GM23248 (cell line): ENCODE measurements at regions not wholly inside any gene's neighbourhood (a gene's known extent, or its start where the extent isn't known, plus 50 kb on each side); places are given as distances from the start of the nearest gene placed in this dataset.
A peak's percentile ranks its signal among the peaks of the same experiment; 100 is the strongest.

ENCODE experiments used
- DNase-seq: peaks from one replicate; pipeline ENCODE4 v3.0.0-alpha.2; 2015
- H2AFZ ChIP-seq: fragments of 200-600 bp; sonication (generic); 2 replicates; pipeline ENCODE4 v1.6.1; 2016; ENCODE audit warnings: antibody characterized with exemption
- H3F3A ChIP-seq: fragments of 200-600 bp; sonication (generic); 2 replicates; pipeline ENCODE4 v1.6.1; 2016; ENCODE audit warnings: mild to moderate bottlenecking, antibody characterized with exemption, mixed run types; ENCODE audit not compliant: insufficient read depth
- H3K27ac ChIP-seq: fragments of 200-600 bp; sonication (generic); 2 replicates; pipeline ENCODE4 v1.5.1; 2016; ENCODE audit warnings: mild to moderate bottlenecking
- H3K27me3 ChIP-seq: fragments of 200-600 bp; sonication (generic); replicated peaks from 2 replicates; pipeline ENCODE4 v1.6.1; 2016; ENCODE audit warnings: mild to moderate bottlenecking; ENCODE audit not compliant: insufficient read depth
- H3K36me3 ChIP-seq: fragments of 200-600 bp; sonication (generic); 2 replicates; pipeline ENCODE4 v1.6.1; 2016; ENCODE audit warnings: low read depth, mild to moderate bottlenecking
- H3K4me1 ChIP-seq: fragments of 200-600 bp; sonication (generic); 2 replicates; pipeline ENCODE4 v1.6.1; 2016; ENCODE audit warnings: mild to moderate bottlenecking; ENCODE audit not compliant: insufficient read depth
- H3K4me2 ChIP-seq: fragments of 200-600 bp; sonication (generic); one replicate; pipeline ENCODE4 v1.6.1; 2016; ENCODE audit warnings: mild to moderate bottlenecking; ENCODE audit not compliant: unreplicated experiment
- H3K4me3 ChIP-seq: fragments of 200-600 bp; sonication (generic); 2 replicates; pipeline ENCODE4 v1.5.1; 2016; ENCODE audit warnings: mild to moderate bottlenecking
- H3K79me2 ChIP-seq: fragments of 200-600 bp; sonication (generic); 2 replicates; pipeline ENCODE4 v1.6.1; 2016; ENCODE audit warnings: mild to moderate bottlenecking; ENCODE audit not compliant: insufficient read depth
- H3K9ac ChIP-seq: fragments of 200-600 bp; sonication (generic); 2 replicates; pipeline ENCODE4 v1.6.1; 2016; ENCODE audit warnings: mild to moderate bottlenecking
- H3K9me2 ChIP-seq: fragments of 200-600 bp; sonication (generic); 2 replicates; pipeline ENCODE4 v1.6.1; 2016; ENCODE audit warnings: mixed run types, mild to moderate bottlenecking, moderate library complexity; ENCODE audit not compliant: insufficient read depth
- H3K9me3 ChIP-seq: fragments of 200-600 bp; sonication (generic); one replicate; pipeline ENCODE4 v1.6.1; 2017; ENCODE audit warnings: low read depth
- H4K20me1 ChIP-seq: fragments of 200-600 bp; sonication (generic); 2 replicates; pipeline ENCODE4 v1.6.0; 2016; ENCODE audit not compliant: insufficient read depth
- EZH2 ChIP-seq: fragments of 200-600 bp; sonication (generic); IDR thresholded peaks from 2 replicates; pipeline ENCODE4 v1.6.1; 2018; ENCODE audit warnings: antibody characterized with exemption, mild to moderate bottlenecking; ENCODE audit not compliant: insufficient read depth, poor library complexity, severe bottlenecking
- EZH2phosphoT487 ChIP-seq: fragments of 200-600 bp; sonication (generic); IDR thresholded peaks from 2 replicates; pipeline ENCODE4 v1.6.1; 2018; ENCODE audit warnings: antibody characterized with exemption, moderate library complexity, mild to moderate bottlenecking, low read depth; ENCODE audit not compliant: insufficient read depth
- WGBS, 2 experiments: methylation state at CpG; one replicate each; pipeline ENCODE4 v1.1.6; 2015 to 2017; ENCODE audit warnings: low lambda C conversion rate in 2 of 2, low coverage in 1 of 2; ENCODE audit errors: missing lambda C conversion rate in 2 of 2; 5-methylcytosine and 5-hydroxymethylcytosine counted together
- in situ Hi-C: fragments of 300-500 bp; cut with MboI; formaldehyde crosslinking; loops from 2 replicates; pipeline ENCODE4 v1.15.0; 2020

GRCh38 chr7:34309116-34309515, 348.9 kb upstream of the NPSR1 start:
- H3K27ac ChIP-seq = no peak overlapping the region
- no peaks in the 10 kb centered on the region for H3K27me3 ChIP-seq
- no peak overlapping the region for H3K9ac ChIP-seq
- H3K79me2 ChIP-seq = no peaks in the 10 kb centered on the region
- in situ Hi-C loops = no loop called here
- H3K9me3 ChIP-seq = no peaks in the 10 kb centered on the region
- no peak for DNase-seq
- H4K20me1 ChIP-seq = no peaks in the 10 kb centered on the region
- peaks cover 8% of the 10 kb centered on the region for H3F3A ChIP-seq
- no peak overlapping the region for H3K4me2 ChIP-seq
- H3K4me1 ChIP-seq = peaks cover 11% of the 10 kb centered on the region
- H3K4me3 ChIP-seq = no peak overlapping the region
- no peaks in the 10 kb centered on the region for H3K36me3 ChIP-seq
- WGBS, 2 experiments = 92 to 98% methylated on average over 12 of the region's 12 CpGs
- no peak overlapping the region for H2AFZ ChIP-seq
- no peaks in the 10 kb centered on the region for H3K9me2 ChIP-seq
- TF ChIP-seq EZH2 = no peak
- TF ChIP-seq EZH2phosphoT487 = no peak

- no peak overlapping the region for H3K4me2 ChIP-seq
- no peak overlapping the region for H3K27ac ChIP-seq
- H3K27me3 ChIP-seq = no peaks in the 10 kb centered on the region
- H3K79me2 ChIP-seq = no peaks in the 10 kb centered on the region
- peaks cover 16% of the 10 kb centered on the region for H3K4me1 ChIP-seq
- H3K9me2 ChIP-seq = no peaks in the 10 kb centered on the region
- no peak overlapping the region for H3K9ac ChIP-seq
- no peaks in the 10 kb centered on the region for H4K20me1 ChIP-seq
- in situ Hi-C loops = no loop called here
- WGBS, 2 experiments = 90 to 95% methylated on average over 15 to 19 of the region's 19 CpGs
- no peaks in the 10 kb centered on the region for H3K9me3 ChIP-seq
- no peaks in the 10 kb centered on the region for H3K36me3 ChIP-seq
- no peak overlapping the region for H3K4me3 ChIP-seq
- no peak for DNase-seq
- TF ChIP-seq EZH2 (no peak), EZH2phosphoT487 (no peak)
- no peak overlapping the region for H2AFZ ChIP-seq
- H3F3A ChIP-seq = peaks cover 12% of the 10 kb centered on the region
Observed at GRCh38 chr7:34309584-34309983, 348.4 kb upstream of the NPSR1 start.

- Histone ChIP-seq H3F3A (peaks cover 29% of the 10 kb centered on the region), H3K4me3 (no peak overlapping the region), H3K36me3 (no peaks in the 10 kb centered on the region), H2AFZ (no peak overlapping the region), H3K9me2 (no peaks in the 10 kb centered on the region), H3K9me3 (no peaks in the 10 kb centered on the region), H3K79me2 (no peaks in the 10 kb centered on the region), H4K20me1 (no peaks in the 10 kb centered on the region), H3K27ac (no peak overlapping the region), H3K27me3 (no peaks in the 10 kb centered on the region), H3K4me1 (peaks cover 32% of the 10 kb centered on the region), H3K4me2 (no peak overlapping the region), H3K9ac (no peak overlapping the region)
- WGBS, 2 experiments = 91 to 93% methylated on average over 3 of the region's 3 CpGs
- in situ Hi-C loops = no loop called here
- no peak for DNase-seq
- TF ChIP-seq EZH2phosphoT487 (no peak), EZH2 (no peak)
Observed at GRCh38 chr7:34311591-34311990, 346.4 kb upstream of the NPSR1 start.

GRCh38 chr7:34312624-34313023, 345.4 kb upstream of the NPSR1 start:
- Histone ChIP-seq H3K79me2 (no peaks in the 10 kb centered on the region), H3K9me2 (no peaks in the 10 kb centered on the region), H2AFZ (no peak overlapping the region), H3F3A (peaks cover 30% of the 10 kb centered on the region), H3K9me3 (no peaks in the 10 kb centered on the region), H3K4me1 (peaks cover 32% of the 10 kb centered on the region), H3K27ac (no peak overlapping the region), H3K9ac (no peak overlapping the region), H4K20me1 (no peaks in the 10 kb centered on the region), H3K4me2 (no peak overlapping the region), H3K4me3 (no peak overlapping the region), H3K36me3 (no peaks in the 10 kb centered on the region), H3K27me3 (no peaks in the 10 kb centered on the region)
- no peak for DNase-seq
- TF ChIP-seq EZH2 = no peak
- WGBS, 2 experiments = 69 to 74% methylated on average over 3 of the region's 3 CpGs
- in situ Hi-C loops = no loop called here

DNA sequence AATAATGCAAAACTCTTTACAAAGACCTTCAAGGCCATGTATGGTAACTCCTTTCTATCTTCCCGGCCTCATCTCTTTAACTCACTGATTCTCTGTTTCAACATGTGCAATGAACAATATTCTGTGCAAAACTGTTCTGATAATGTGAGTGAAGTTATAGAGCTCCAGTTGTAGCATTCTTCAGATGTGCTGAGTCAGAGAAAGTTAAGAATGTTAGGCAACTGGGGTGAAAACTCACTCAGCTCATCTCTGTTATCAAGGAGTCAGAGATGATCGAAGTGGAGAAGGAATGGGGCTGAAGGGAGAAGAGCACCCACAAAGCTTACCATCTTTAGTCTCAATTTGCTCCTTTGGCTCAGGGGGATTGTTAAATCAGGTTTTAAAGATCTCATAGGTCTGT, 344.7 kb upstream of the NPSR1 start:
- 81 to 92% methylated on average over 2 of the region's 2 CpGs for WGBS, 2 experiments

More for the DNA sequence above, 344.7 kb upstream of the NPSR1 start:
- Histone ChIP-seq H3K4me3 (no peak overlapping the region), H3K27me3 (no peaks in the 10 kb centered on the region), H3K4me1 (peaks cover 32% of the 10 kb centered on the region), H3K79me2 (no peaks in the 10 kb centered on the region), H2AFZ (no peak overlapping the region), H3K36me3 (no peaks in the 10 kb centered on the region), H3F3A (peaks cover 30% of the 10 kb centered on the region), H3K9ac (no peak overlapping the region), H3K9me3 (no peaks in the 10 kb centered on the region), H3K9me2 (no peaks in the 10 kb centered on the region), H3K4me2 (no peak overlapping the region), H3K27ac (no peak overlapping the region), H4K20me1 (no peaks in the 10 kb centered on the region)
- in situ Hi-C loops = no loop called here
- peak; percentile 57 for DNase-seq
- TF ChIP-seq EZH2phosphoT487 (no peak), EZH2 (no peak)
